Loucy (cell line): ENCODE measurements at regions not wholly inside any gene's neighbourhood (a gene's known extent, or its start where the extent isn't known, plus 50 kb on each side); places are given as distances from the start of the nearest gene placed in this dataset.

Source experiments
- CTCF ChIP-seq: fragments of 200-600 bp; sonication (generic); conservative IDR thresholded peaks from 2 replicates; pipeline ENCODE4 v1.5.1; 2014; ENCODE audit warnings: mild to moderate bottlenecking, antibody characterized with exemption, low read length
- EZH2phosphoT487 ChIP-seq: fragments of 200-600 bp; IDR thresholded peaks from 2 replicates; pipeline ENCODE4 v1.6.1; 2018; ENCODE audit warnings: antibody characterized with exemption, mild to moderate bottlenecking, moderate library complexity, borderline replicate concordance

- TF ChIP-seq CTCF (no peak), EZH2phosphoT487 (no peak)
Measured at GRCh38 chr12:4169531-4169930, 104.0 kb upstream of the CCND2 start.
